Tibial nerve (tissue), 3 donors: ENCODE measurements at regions not wholly inside any gene's neighbourhood (a gene's known extent, or its start where the extent isn't known, plus 50 kb on each side); places are given as distances from the start of the nearest gene placed in this dataset.

Source experiments
- CTCF ChIP-seq, 5 experiments: fragments of 200-600 bp in 3 of 5; fragments of 450-650 bp in 2 of 5; sonication (generic) in 3 of 5; IDR thresholded peaks; one replicate each; pipeline ENCODE4 v1.5.1; 2016 to 2019; ENCODE audit warnings: antibody characterized with exemption in 5 of 5, mild to moderate bottlenecking in 3 of 5, moderate library complexity in 2 of 5
- POLR2A ChIP-seq, 2 donors: fragments of 450-650 bp; IDR thresholded peaks; one replicate each; pipeline ENCODE4 v1.6.1; 2017; ENCODE audit warnings: antibody characterized with exemption in 2 of 2, mild to moderate bottlenecking in 2 of 2, moderate library complexity in 2 of 2

- TF ChIP-seq CTCF (IDR thresholded peaks at IDR 0.05): no peak
- TF ChIP-seq POLR2A (IDR thresholded peaks at IDR 0.05): no peak
These were observed 249.5 kb upstream of the AZI2 start for GRCh38 chr3:28598165-28598564.
